Nephron (organoid): ENCODE measurements at regions not wholly inside any gene's neighbourhood (a gene's known extent, or its start where the extent isn't known, plus 50 kb on each side); places are given as distances from the start of the nearest gene placed in this dataset.

Experiments
- H3K27ac Mint-ChIP-seq, 3 experiments: 2 replicates each; pipeline ENCODE4 v1.8.0; 2020; ENCODE audit warnings: mixed read lengths in 3 of 3, mild to moderate bottlenecking in 2 of 3, moderate library complexity in 1 of 3
- H3K27me3 Mint-ChIP-seq: 2 replicates; pipeline ENCODE4 v1.8.0; 2021; ENCODE audit warnings: low read depth, mild to moderate bottlenecking, moderate library complexity, mixed read lengths
- H3K36me3 Mint-ChIP-seq: 2 replicates; pipeline ENCODE4 v1.8.0; 2020; ENCODE audit warnings: low read depth, mixed read lengths
- H3K4me1 Mint-ChIP-seq: 2 replicates; pipeline ENCODE4 v1.8.0; 2020; ENCODE audit warnings: mixed read lengths
- H3K4me3 Mint-ChIP-seq, 3 experiments: 2 replicates each; pipeline ENCODE4 v1.8.0; 2020; ENCODE audit warnings: mild to moderate bottlenecking in 3 of 3, mixed read lengths in 3 of 3, moderate library complexity in 2 of 3
- H3K9me3 Mint-ChIP-seq: 2 replicates; pipeline ENCODE4 v1.8.0; 2020; ENCODE audit warnings: mixed read lengths
- CTCF ChIP-seq, 3 experiments: fragments of 200-600 bp; sonication (generic); IDR thresholded peaks; one replicate each; pipeline ENCODE4 v1.5.0; 2021; ENCODE audit warnings: antibody characterized with exemption in 3 of 3; ENCODE audit not compliant: unreplicated experiment in 3 of 3

GRCh38 chrX:98480606-98481005 is 1596.9 kb downstream of the RPA4 start:
- no peaks in the 10 kb centered on the region for H3K27me3 Mint-ChIP-seq
- no peaks in the 10 kb centered on the region for H3K36me3 Mint-ChIP-seq
- TF ChIP-seq CTCF (IDR thresholded peaks at IDR 0.05; ENCODE audit: unreplicated experiment in 3 of 3) = no peak

GRCh38 chrX:98481636-98482035 is 1597.9 kb downstream of the RPA4 start:
- Mint-ChIP-seq H3K27me3 (no peaks in the 10 kb centered on the region), H3K4me1 (no peaks in the 10 kb centered on the region), H3K4me3 (no peak overlapping the region), H3K27ac (no peak overlapping the region), H3K36me3 (no peaks in the 10 kb centered on the region), H3K9me3 (no peaks in the 10 kb centered on the region)
- TF ChIP-seq CTCF (IDR thresholded peaks at IDR 0.05; ENCODE audit: unreplicated experiment in 3 of 3) = no peak

More at GRCh38 chrX:98480606-98481005, 1596.9 kb downstream of the RPA4 start:
- Mint-ChIP-seq H3K9me3 (no peaks in the 10 kb centered on the region), H3K27ac (no peak overlapping the region), H3K4me3 (no peak overlapping the region), H3K4me1 (no peaks in the 10 kb centered on the region)

GRCh38 chrX:98490670-98491069 is 1607.0 kb downstream of the RPA4 start:
- Mint-ChIP-seq H3K27ac (no peak overlapping the region), H3K9me3 (no peaks in the 10 kb centered on the region), H3K4me3 (no peak overlapping the region), H3K27me3 (no peaks in the 10 kb centered on the region), H3K4me1 (no peaks in the 10 kb centered on the region), H3K36me3 (no peaks in the 10 kb centered on the region)
- TF ChIP-seq CTCF (IDR thresholded peaks at IDR 0.05; ENCODE audit: unreplicated experiment in 3 of 3) = no peak

- Mint-ChIP-seq H3K27me3 (no peaks in the 10 kb centered on the region), H3K9me3 (no peaks in the 10 kb centered on the region), H3K4me1 (no peaks in the 10 kb centered on the region), H3K36me3 (no peaks in the 10 kb centered on the region), H3K4me3 (no peak overlapping the region), H3K27ac (no peak overlapping the region)
- no peak for TF ChIP-seq CTCF (IDR thresholded peaks at IDR 0.05; ENCODE audit: unreplicated experiment in 3 of 3)
These were observed 1617.7 kb downstream of the RPA4 start for GRCh38 chrX:98501426-98501825.

GRCh38 chrX:98506907-98507306 is 1623.2 kb downstream of the RPA4 start:
- no peak for TF ChIP-seq CTCF (IDR thresholded peaks at IDR 0.05; ENCODE audit: unreplicated experiment in 3 of 3)
- H3K9me3 Mint-ChIP-seq = no peaks in the 10 kb centered on the region
- H3K27me3 Mint-ChIP-seq = peaks cover 4% of the 10 kb centered on the region
- H3K36me3 Mint-ChIP-seq = no peaks in the 10 kb centered on the region
- no peak overlapping the region for H3K4me3 Mint-ChIP-seq
- no peaks in the 10 kb centered on the region for H3K4me1 Mint-ChIP-seq
- H3K27ac Mint-ChIP-seq = no peak overlapping the region

GRCh38 chrX:98514032-98514431 is 1630.3 kb downstream of the RPA4 start:
- peaks cover 4% of the 10 kb centered on the region for H3K27me3 Mint-ChIP-seq
- H3K9me3 Mint-ChIP-seq = no peaks in the 10 kb centered on the region
- no peak overlapping the region for H3K4me3 Mint-ChIP-seq
- no peak overlapping the region for H3K27ac Mint-ChIP-seq
- TF ChIP-seq CTCF (IDR thresholded peaks at IDR 0.05; ENCODE audit: unreplicated experiment in 3 of 3) = no peak
- no peaks in the 10 kb centered on the region for H3K4me1 Mint-ChIP-seq
- H3K36me3 Mint-ChIP-seq = no peaks in the 10 kb centered on the region
